ENCODE measurements at regions not wholly inside any gene's neighbourhood (a gene's known extent, or its start where the extent isn't known, plus 50 kb on each side); places are given as distances from the start of the nearest gene placed in this dataset.

- Histone ChIP-seq H3K9me3 (peaks cover 0 to 4% (median 0%) of the 10 kb centered on the region in 4 donors), H3K4me3 (no peak overlapping the region), H3K36me3 (no peaks in the 10 kb centered on the region), H3K4me1 (peaks cover 0 to 6% (median 0%) of the 10 kb centered on the region in 4 donors), H3K27me3 (no peaks in the 10 kb centered on the region), H3K27ac (no peak overlapping the region)
- 83 to 86% methylated on average over 4 of the region's 4 CpGs for WGBS, 2 donors
- no peak for DNase-seq (ENCODE audit: low spot score in 2 of 2)
- no peak for TF ChIP-seq EP300 (IDR thresholded peaks at IDR 0.05)
Observed at GRCh38 chr5:82595113-82595512, 317.0 kb upstream of the RPS23 start.

- Histone ChIP-seq H3K27ac (no peak overlapping the region), H3K36me3 (no peaks in the 10 kb centered on the region), H3K27me3 (no peaks in the 10 kb centered on the region), H3K4me3 (no peak overlapping the region), H3K9me3 (peaks cover 0 to 9% (median 0%) of the 10 kb centered on the region in 4 donors), H3K4me1 (peaks cover 0 to 6% (median 0%) of the 10 kb centered on the region in 4 donors)
- TF ChIP-seq POLR2A (IDR thresholded peaks at IDR 0.05) = no peak
- TF ChIP-seq CTCF (IDR thresholded peaks at IDR 0.05) = no peak
- TF ChIP-seq EP300 (IDR thresholded peaks at IDR 0.05) = no peak
- WGBS, 2 donors = 55 to 57% methylated on average over 1 of the region's 1 CpG
- no peak for DNase-seq (ENCODE audit: low spot score in 2 of 2)
Observed at GRCh38 chr5:82594097-82594496, 315.9 kb upstream of the RPS23 start.

- Histone ChIP-seq H3K4me1 (peaks cover 0 to 6% (median 0%) of the 10 kb centered on the region in 4 donors), H3K27me3 (no peaks in the 10 kb centered on the region), H3K9me3 (peaks cover 0 to 9% (median 0%) of the 10 kb centered on the region in 4 donors), H3K36me3 (no peaks in the 10 kb centered on the region), H3K4me3 (no peak overlapping the region), H3K27ac (no peak overlapping the region)
- WGBS, 2 donors = 19 to 26% methylated on average over 1 of the region's 1 CpG
- DNase-seq (ENCODE audit: low spot score in 2 of 2) = no peak
- no peak for TF ChIP-seq EP300 (IDR thresholded peaks at IDR 0.05)
- TF ChIP-seq POLR2A (IDR thresholded peaks at IDR 0.05) = no peak
- no peak for TF ChIP-seq CTCF (IDR thresholded peaks at IDR 0.05)
Observed at GRCh38 chr5:82593481-82593880, 315.3 kb upstream of the RPS23 start.

- Histone ChIP-seq H3K36me3 (no peaks in the 10 kb centered on the region), H3K27ac (no peak overlapping the region), H3K4me3 (no peak overlapping the region), H3K27me3 (no peaks in the 10 kb centered on the region), H3K4me1 (peaks cover 0 to 6% (median 0%) of the 10 kb centered on the region in 4 donors), H3K9me3 (peaks cover 0 to 9% (median 0%) of the 10 kb centered on the region in 4 donors)
- DNase-seq (ENCODE audit: low spot score in 2 of 2) = no peak
- TF ChIP-seq EP300 (IDR thresholded peaks at IDR 0.05) (no peak), POLR2A (IDR thresholded peaks at IDR 0.05) (no peak), CTCF (IDR thresholded peaks at IDR 0.05) (no peak)
Observed at GRCh38 chr5:82591021-82591515, 312.9 kb upstream of the RPS23 start.

GRCh38 chr5:82590112-82590511 lies 312.0 kb upstream of the RPS23 start:
- TF ChIP-seq EP300 (IDR thresholded peaks at IDR 0.05) = no peak
- no peak for TF ChIP-seq CTCF (IDR thresholded peaks at IDR 0.05)
- Histone ChIP-seq H3K4me3 (no peak overlapping the region), H3K27me3 (no peaks in the 10 kb centered on the region), H3K36me3 (no peaks in the 10 kb centered on the region), H3K9me3 (peaks cover 0 to 9% (median 0%) of the 10 kb centered on the region in 4 donors), H3K4me1 (peaks cover 0 to 6% (median 0%) of the 10 kb centered on the region in 4 donors), H3K27ac (no peak overlapping the region)
- DNase-seq (ENCODE audit: low spot score in 2 of 2) = no peak
- 89 to 91% methylated on average over 1 of the region's 1 CpG for WGBS, 2 donors

Measured in tibial nerve (tissue), 4 donors.